Astrocyte of the spinal cord (primary cell): ENCODE measurements at regions not wholly inside any gene's neighbourhood (a gene's known extent, or its start where the extent isn't known, plus 50 kb on each side); places are given as distances from the start of the nearest gene placed in this dataset.

Source experiments
- DNase-seq: peaks from one replicate; pipeline ENCODE4 v3.0.0; 2011; ENCODE audit warnings: low read depth, low spot score
- H3K4me3 ChIP-seq: 2 replicates; pipeline ENCODE4 v1.5.1; 2011; ENCODE audit warnings: low read depth, mild to moderate bottlenecking, low read length, moderate library complexity
- in situ Hi-C: cut with HindIII; loops from 2 replicates; pipeline ENCODE4 v1.10.0; 2017; ENCODE audit warnings: low sequenced_read_pairs
- TF ChIP-seq, protein P1 (sequence below): IDR thresholded peaks from 2 replicates; pipeline ENCODE4 v1.5.1; 2012; ENCODE audit warnings: low read depth, mild to moderate bottlenecking, low read length, inconsistent platforms

- TF ChIP-seq, protein P1, sequence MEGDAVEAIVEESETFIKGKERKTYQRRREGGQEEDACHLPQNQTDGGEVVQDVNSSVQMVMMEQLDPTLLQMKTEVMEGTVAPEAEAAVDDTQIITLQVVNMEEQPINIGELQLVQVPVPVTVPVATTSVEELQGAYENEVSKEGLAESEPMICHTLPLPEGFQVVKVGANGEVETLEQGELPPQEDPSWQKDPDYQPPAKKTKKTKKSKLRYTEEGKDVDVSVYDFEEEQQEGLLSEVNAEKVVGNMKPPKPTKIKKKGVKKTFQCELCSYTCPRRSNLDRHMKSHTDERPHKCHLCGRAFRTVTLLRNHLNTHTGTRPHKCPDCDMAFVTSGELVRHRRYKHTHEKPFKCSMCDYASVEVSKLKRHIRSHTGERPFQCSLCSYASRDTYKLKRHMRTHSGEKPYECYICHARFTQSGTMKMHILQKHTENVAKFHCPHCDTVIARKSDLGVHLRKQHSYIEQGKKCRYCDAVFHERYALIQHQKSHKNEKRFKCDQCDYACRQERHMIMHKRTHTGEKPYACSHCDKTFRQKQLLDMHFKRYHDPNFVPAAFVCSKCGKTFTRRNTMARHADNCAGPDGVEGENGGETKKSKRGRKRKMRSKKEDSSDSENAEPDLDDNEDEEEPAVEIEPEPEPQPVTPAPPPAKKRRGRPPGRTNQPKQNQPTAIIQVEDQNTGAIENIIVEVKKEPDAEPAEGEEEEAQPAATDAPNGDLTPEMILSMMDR, result no peak
- no peak for DNase-seq
- in situ Hi-C loops, result no loop called here
- no peak overlapping the region for H3K4me3 ChIP-seq
Measured at GRCh38 chr3:105187344-105187743, 179.4 kb upstream of the ALCAM start.

- DNase-seq, result peak; percentile 63
- H3K4me3 ChIP-seq, result no peak overlapping the region
- in situ Hi-C loops, result no loop called here
- TF ChIP-seq, protein P1, result no peak
Measured at GRCh38 chr3:105195260-105195659, 171.4 kb upstream of the ALCAM start.

- in situ Hi-C loops, result no loop called here
- no peak for DNase-seq
- TF ChIP-seq, protein P1, result no peak
- H3K4me3 ChIP-seq, result no peak overlapping the region
Measured at GRCh38 chr3:105197863-105198262, 168.8 kb upstream of the ALCAM start.

DNA sequence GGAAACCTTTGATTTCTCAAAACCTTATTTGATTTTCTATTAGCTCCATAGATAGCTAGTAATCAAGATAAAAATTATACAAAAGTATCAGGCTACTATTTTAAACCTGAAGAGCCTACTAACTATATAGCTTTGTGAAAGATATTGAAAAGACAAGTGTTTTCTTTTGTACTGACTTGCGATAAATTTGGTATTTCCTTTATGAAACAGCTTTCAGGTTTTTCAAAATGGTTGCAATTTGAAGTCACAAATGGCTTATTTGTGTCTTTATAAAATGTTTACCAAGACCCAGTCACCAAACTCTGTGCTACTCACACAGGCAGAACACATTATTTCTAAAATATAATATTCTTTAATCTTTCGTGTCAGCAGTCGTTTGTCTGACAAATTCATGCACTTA lies 167.5 kb upstream of the ALCAM start:
- no peak for DNase-seq
- H3K4me3 ChIP-seq, result no peak overlapping the region
- TF ChIP-seq, protein P1, result no peak
- in situ Hi-C loops, result no loop called here

DNA sequence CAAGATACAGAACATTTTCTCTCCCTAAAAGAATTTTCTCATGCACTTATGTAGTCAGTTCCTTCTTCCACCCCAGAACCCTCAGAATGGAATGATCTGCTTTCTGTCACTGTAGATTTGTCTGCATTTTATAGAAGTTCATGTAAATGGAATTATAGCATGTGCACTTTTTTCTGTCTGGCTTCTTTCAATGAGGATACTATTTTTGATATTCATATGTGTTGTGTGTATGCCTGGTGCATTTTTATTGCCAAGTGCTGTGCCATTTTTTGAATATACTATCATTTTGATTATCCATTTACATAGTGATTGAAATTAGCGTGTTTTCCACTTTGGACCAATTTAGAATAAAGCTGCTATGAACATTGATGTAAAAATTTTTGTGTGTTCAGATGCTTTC lies 156.6 kb upstream of the ALCAM start:
- TF ChIP-seq, protein P1, result no peak
- in situ Hi-C loops, result no loop called here
- H3K4me3 ChIP-seq, result no peak overlapping the region
- DNase-seq, result no peak

- DNase-seq, result no peak
- H3K4me3 ChIP-seq, result no peak overlapping the region
- in situ Hi-C loops, result no loop called here
- TF ChIP-seq, protein P1, result no peak
Measured at GRCh38 chr3:105214590-105214989, 152.1 kb upstream of the ALCAM start.

GRCh38 chr3:105222568-105223093 lies 144.1 kb upstream of the ALCAM start:
- H3K4me3 ChIP-seq, result no peak overlapping the region
- TF ChIP-seq, protein P1, result no peak
- in situ Hi-C loops, result no loop called here
- DNase-seq, result no peak
